CD14-positive monocyte (primary cell): ENCODE measurements at regions not wholly inside any gene's neighbourhood (a gene's known extent, or its start where the extent isn't known, plus 50 kb on each side); places are given as distances from the start of the nearest gene placed in this dataset.

ENCODE experiments used
- DNase-seq, 3 donors: peaks; one replicate each; pipeline ENCODE4 v3.0.0-alpha.2; 2011 to 2022
- H2AFZ ChIP-seq: 2 replicates; pipeline ENCODE4 v1.6.0; 2012; ENCODE audit warnings: mild to moderate bottlenecking, low read depth, low read length, inconsistent platforms; ENCODE audit not compliant: insufficient read depth, poor library complexity, severe bottlenecking
- H3K27ac ChIP-seq, 2 donors: 1 replicate in 1 of 2; 2 replicates in 1 of 2; pipeline ENCODE4 v1.5.1; 2012 to 2013; ENCODE audit warnings: low read length in 2 of 2, control low read depth in 1 of 2, inconsistent platforms in 1 of 2, low read depth in 1 of 2, mild to moderate bottlenecking in 1 of 2
- H3K27me3 ChIP-seq, 2 donors: one replicate each; pipeline versions ENCODE4 v1.6.0 to v1.6.1; 2011 to 2013; ENCODE audit warnings: low read length in 2 of 2; ENCODE audit not compliant: control insufficient read depth in 2 of 2, insufficient read depth in 2 of 2
- H3K36me3 ChIP-seq, 2 donors: replicated peaks in 1 of 2; 1 replicate in 1 of 2; 2 replicates in 1 of 2; pipeline versions ENCODE4 v1.5.1 to v1.6.1; 2012 to 2013; ENCODE audit warnings: low read length in 2 of 2, control low read depth in 1 of 2, inconsistent platforms in 1 of 2, mild to moderate bottlenecking in 1 of 2; ENCODE audit not compliant: insufficient read depth in 2 of 2, control insufficient read depth in 1 of 2
- H3K4me1 ChIP-seq, 2 donors: 1 replicate in 1 of 2; 2 replicates in 1 of 2; pipeline versions ENCODE4 v1.5.1 to v1.6.1; 2012 to 2013; ENCODE audit warnings: low read length in 2 of 2, control low read depth in 1 of 2, inconsistent platforms in 1 of 2, mild to moderate bottlenecking in 1 of 2, moderate library complexity in 1 of 2; ENCODE audit not compliant: insufficient read depth in 2 of 2, control insufficient read depth in 1 of 2
- H3K4me2 ChIP-seq: replicated peaks from 2 replicates; pipeline ENCODE3; 2012; ENCODE audit warnings: low read length, moderate library complexity, mild to moderate bottlenecking; ENCODE audit not compliant: poor library complexity, severe bottlenecking; ENCODE audit errors: extremely low read depth
- H3K4me3 ChIP-seq, 3 experiments: fragments of 200-600 bp in 1 of 3; sonication (generic) in 1 of 3; replicated peaks in 1 of 3; 1 replicate in 2 of 3; 2 replicates in 1 of 3; pipeline ENCODE4 v1.5.1; 2011 to 2013; ENCODE audit warnings: low read length in 3 of 3, mild to moderate bottlenecking in 3 of 3, control low read depth in 2 of 3, low read depth in 2 of 3, inconsistent platforms in 1 of 3, moderate library complexity in 1 of 3
- H3K79me2 ChIP-seq: 2 replicates; pipeline ENCODE4 v1.6.0; 2012; ENCODE audit warnings: mild to moderate bottlenecking, control low read depth, inconsistent platforms, low read length, moderate library complexity; ENCODE audit not compliant: insufficient read depth
- H3K9ac ChIP-seq: 2 replicates; pipeline ENCODE4 v1.6.0; 2017; ENCODE audit warnings: low read length, mild to moderate bottlenecking; ENCODE audit not compliant: insufficient read depth, poor library complexity, severe bottlenecking
- H3K9me3 ChIP-seq, 2 donors: replicated peaks in 1 of 2; 1 replicate in 1 of 2; 2 replicates in 1 of 2; pipeline versions ENCODE4 v1.5.1 to v1.6.1; 2012 to 2013; ENCODE audit warnings: low read length in 2 of 2, control low read depth in 1 of 2; ENCODE audit not compliant: control insufficient read depth in 1 of 2, insufficient read depth in 1 of 2
- H4K20me1 ChIP-seq: 2 replicates; pipeline ENCODE4 v1.6.0; 2012; ENCODE audit warnings: mild to moderate bottlenecking, low read length, control low read depth, moderate library complexity; ENCODE audit not compliant: insufficient read depth
- H3K27ac Mint-ChIP-seq, 7 donors: one replicate each; pipeline ENCODE4 v1.8.0; 2020; ENCODE audit warnings: mild to moderate bottlenecking in 7 of 7, mixed read lengths in 7 of 7, moderate library complexity in 6 of 7, inconsistent platforms in 2 of 7
- H3K27me3 Mint-ChIP-seq, 3 donors: one replicate each; pipeline ENCODE4 v1.8.0; 2021 to 2022; ENCODE audit warnings: low read depth in 3 of 3, mild to moderate bottlenecking in 3 of 3, mixed read lengths in 3 of 3, moderate library complexity in 3 of 3, inconsistent platforms in 1 of 3
- H3K36me3 Mint-ChIP-seq, 2 donors: one replicate each; pipeline ENCODE4 v1.8.0; 2020; ENCODE audit warnings: mixed read lengths in 2 of 2, inconsistent platforms in 1 of 2, mild to moderate bottlenecking in 1 of 2
- H3K4me1 Mint-ChIP-seq: one replicate; pipeline ENCODE4 v1.8.0; 2020; ENCODE audit warnings: mild to moderate bottlenecking, mixed read lengths
- H3K4me3 Mint-ChIP-seq, 2 donors: one replicate each; pipeline ENCODE4 v1.8.0; 2020; ENCODE audit warnings: mild to moderate bottlenecking in 2 of 2, mixed read lengths in 2 of 2, moderate library complexity in 1 of 2
- H3K9me3 Mint-ChIP-seq, 7 donors: one replicate each; pipeline ENCODE4 v1.8.0; 2020 to 2022; ENCODE audit warnings: mixed read lengths in 7 of 7, mild to moderate bottlenecking in 6 of 7, moderate library complexity in 6 of 7, inconsistent platforms in 2 of 7
- WGBS: methylation state at CpG from one replicate; pipeline ENCODE4 v1.1.5; 2013; ENCODE audit warnings: missing lambda C conversion rate; ENCODE audit not compliant: insufficient coverage; 5-methylcytosine and 5-hydroxymethylcytosine counted together
- intact Hi-C, 2 donors: fragments of 100-400 bp; cut with micrococcal nuclease; formaldehyde crosslinking; loops; one replicate each; pipeline versions ENCODE4 v1.15.0 to v1.15.1; 2023
- TF ChIP-seq, protein P1 (sequence below): fragments of 200-600 bp; IDR thresholded peaks from one replicate; pipeline ENCODE4 v1.8.0; 2022; ENCODE audit warnings: antibody characterized with exemption, mild to moderate bottlenecking

DNA sequence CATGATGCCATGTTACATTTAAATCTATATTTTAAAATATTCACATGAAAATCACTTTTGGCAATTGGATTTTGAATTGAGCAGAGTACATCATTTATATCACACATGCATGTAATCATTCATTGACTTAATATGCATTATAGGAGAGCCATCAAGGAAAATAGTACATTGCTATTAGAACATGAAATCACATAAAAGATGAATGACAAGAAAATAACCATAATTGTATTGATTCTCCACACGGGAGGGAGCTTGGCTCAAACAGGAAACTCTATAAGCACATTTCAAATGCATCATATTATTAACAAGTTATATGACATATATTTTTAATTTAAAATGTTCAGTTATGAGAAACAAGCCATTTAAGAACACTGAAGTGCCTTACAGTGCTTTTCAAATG lies 208.6 kb upstream of the PRR20A start:
- no peaks in the 10 kb centered on the region for H3K27me3 ChIP-seq
- no peak overlapping the region for H3K27ac Mint-ChIP-seq
- WGBS, result no CpG with 5 or more reads among the region's 1 CpG
- no peaks in the 10 kb centered on the region for H3K4me1 ChIP-seq
- no peaks in the 10 kb centered on the region for H3K36me3 ChIP-seq
- H3K4me2 ChIP-seq, result no peak overlapping the region
- H4K20me1 ChIP-seq, result no peaks in the 10 kb centered on the region
- TF ChIP-seq, protein P1, sequence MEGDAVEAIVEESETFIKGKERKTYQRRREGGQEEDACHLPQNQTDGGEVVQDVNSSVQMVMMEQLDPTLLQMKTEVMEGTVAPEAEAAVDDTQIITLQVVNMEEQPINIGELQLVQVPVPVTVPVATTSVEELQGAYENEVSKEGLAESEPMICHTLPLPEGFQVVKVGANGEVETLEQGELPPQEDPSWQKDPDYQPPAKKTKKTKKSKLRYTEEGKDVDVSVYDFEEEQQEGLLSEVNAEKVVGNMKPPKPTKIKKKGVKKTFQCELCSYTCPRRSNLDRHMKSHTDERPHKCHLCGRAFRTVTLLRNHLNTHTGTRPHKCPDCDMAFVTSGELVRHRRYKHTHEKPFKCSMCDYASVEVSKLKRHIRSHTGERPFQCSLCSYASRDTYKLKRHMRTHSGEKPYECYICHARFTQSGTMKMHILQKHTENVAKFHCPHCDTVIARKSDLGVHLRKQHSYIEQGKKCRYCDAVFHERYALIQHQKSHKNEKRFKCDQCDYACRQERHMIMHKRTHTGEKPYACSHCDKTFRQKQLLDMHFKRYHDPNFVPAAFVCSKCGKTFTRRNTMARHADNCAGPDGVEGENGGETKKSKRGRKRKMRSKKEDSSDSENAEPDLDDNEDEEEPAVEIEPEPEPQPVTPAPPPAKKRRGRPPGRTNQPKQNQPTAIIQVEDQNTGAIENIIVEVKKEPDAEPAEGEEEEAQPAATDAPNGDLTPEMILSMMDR, result no peak
- H3K36me3 Mint-ChIP-seq, result no peaks in the 10 kb centered on the region
- H3K4me3 ChIP-seq, result no peak overlapping the region
- H2AFZ ChIP-seq, result no peak overlapping the region
- H3K27me3 Mint-ChIP-seq, result no peaks in the 10 kb centered on the region
- no peak overlapping the region for H3K9ac ChIP-seq
- no peak overlapping the region for H3K4me3 Mint-ChIP-seq
- intact Hi-C loops, result no loop called here
- DNase-seq, result no peak
- H3K9me3 ChIP-seq, result no peaks in the 10 kb centered on the region
- no peaks in the 10 kb centered on the region for H3K4me1 Mint-ChIP-seq
- no peaks in the 10 kb centered on the region for H3K79me2 ChIP-seq
- peaks cover 0 to 3% (median 0%) of the 10 kb centered on the region in 7 donors for H3K9me3 Mint-ChIP-seq
- H3K27ac ChIP-seq, result no peak overlapping the region

DNA sequence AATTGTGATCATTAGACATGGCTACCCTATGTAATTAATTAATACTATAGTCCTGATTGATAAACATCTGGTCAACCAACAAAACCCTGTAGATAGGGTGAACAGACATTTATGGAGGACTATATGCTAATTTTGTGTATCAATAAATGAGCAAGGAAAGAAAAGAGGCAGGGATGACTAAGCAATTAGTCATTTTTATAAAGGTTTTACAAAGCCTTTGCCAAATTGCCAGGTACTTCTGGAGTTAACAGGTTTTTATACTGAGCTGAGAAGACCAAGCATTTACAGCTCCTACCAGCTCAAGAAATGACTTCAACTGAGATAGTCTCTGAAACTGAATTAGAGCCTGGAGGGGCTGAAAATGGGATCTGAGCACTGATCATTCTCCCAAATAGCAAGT lies 186.8 kb upstream of the PRR20A start:
- Mint-ChIP-seq H3K27me3 (no peaks in the 10 kb centered on the region), H3K27ac (no peak overlapping the region), H3K4me3 (no peak overlapping the region), H3K9me3 (peaks cover 0 to 2% (median 0%) of the 10 kb centered on the region in 7 donors), H3K4me1 (no peaks in the 10 kb centered on the region), H3K36me3 (no peaks in the 10 kb centered on the region)
- H3K36me3 ChIP-seq, result no peaks in the 10 kb centered on the region
- TF ChIP-seq, protein P1, result no peak
- no peak overlapping the region for H3K4me3 ChIP-seq
- H4K20me1 ChIP-seq, result no peaks in the 10 kb centered on the region
- no peaks in the 10 kb centered on the region for H3K9me3 ChIP-seq
- no peak overlapping the region for H3K4me2 ChIP-seq
- no peaks in the 10 kb centered on the region for H3K27me3 ChIP-seq
- H3K27ac ChIP-seq, result no peak overlapping the region
- H3K9ac ChIP-seq, result no peak overlapping the region
- no peaks in the 10 kb centered on the region for H3K4me1 ChIP-seq
- H2AFZ ChIP-seq, result no peak overlapping the region
- intact Hi-C loops, result no loop called here
- H3K79me2 ChIP-seq, result no peaks in the 10 kb centered on the region
- DNase-seq, result no peak
